ENCODE measurements at regions not wholly inside any gene's neighbourhood (a gene's known extent, or its start where the extent isn't known, plus 50 kb on each side); places are given as distances from the start of the nearest gene placed in this dataset.

- no peak for DNase-seq
Observed at GRCh38 chr6:144989319-144990107, 704.4 kb downstream of the UTRN start.

GRCh38 chr6:144990784-144991183, 705.6 kb downstream of the UTRN start:
- DNase-seq: no peak

DNA sequence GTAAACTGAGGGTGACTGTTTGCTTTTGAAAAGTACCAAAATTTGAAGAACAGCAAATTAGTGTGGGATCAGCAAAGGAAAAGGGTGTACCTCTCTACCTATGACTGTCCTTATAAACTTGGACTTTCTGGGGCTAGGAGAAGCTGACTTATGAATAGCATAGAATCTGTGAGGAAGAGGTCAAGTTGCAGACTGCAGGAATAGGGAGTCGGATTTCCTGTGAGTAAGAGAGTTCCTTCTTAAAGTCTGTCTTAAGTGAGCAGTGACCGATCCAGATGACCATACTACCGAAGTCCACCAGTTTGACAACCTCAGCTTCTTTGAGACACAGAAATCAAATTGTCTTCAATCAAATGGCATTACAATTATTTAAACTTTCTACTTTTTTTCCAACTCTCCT, 708.7 kb downstream of the UTRN start:
- no peak for DNase-seq

DNA sequence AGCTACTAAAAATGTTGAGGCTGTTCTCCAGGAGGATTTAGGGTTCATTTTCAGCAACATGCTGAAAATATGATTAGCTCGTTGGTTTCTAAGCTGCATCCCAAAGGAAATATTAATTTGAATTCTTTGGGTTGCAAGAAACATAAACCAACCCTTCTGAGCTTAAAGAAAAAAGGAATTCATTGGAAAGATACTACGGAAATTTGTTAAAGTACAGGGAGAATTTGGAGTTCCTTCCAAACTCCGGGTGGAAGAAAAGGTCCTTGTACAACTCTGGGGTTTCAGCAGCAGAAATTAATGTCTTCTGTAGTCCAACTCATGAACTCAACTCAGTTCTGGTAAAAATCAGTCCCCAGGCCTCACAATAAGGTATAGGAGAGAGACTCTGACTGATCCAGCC, 712.9 kb downstream of the UTRN start:
- DNase-seq: no peak

DNA sequence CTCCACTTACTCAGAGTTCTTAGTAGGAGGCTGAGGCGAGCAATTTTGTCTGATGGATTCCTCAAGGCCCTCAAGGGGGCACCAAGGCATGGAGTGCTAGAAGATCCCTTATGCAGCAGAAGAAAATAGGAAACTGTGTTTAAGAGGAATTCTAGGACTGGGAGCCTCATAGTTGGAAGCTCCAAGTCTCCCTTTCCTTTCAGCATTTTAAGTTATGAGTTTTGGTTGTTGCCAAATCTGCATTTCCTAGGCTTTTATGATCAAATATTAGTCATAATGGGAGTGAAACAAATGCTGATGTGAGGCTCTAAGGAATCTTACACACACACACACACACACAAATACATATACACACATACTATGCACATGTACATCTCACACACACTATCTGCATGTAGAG, 714.0 kb downstream of the UTRN start:
- no peak for DNase-seq

DNA sequence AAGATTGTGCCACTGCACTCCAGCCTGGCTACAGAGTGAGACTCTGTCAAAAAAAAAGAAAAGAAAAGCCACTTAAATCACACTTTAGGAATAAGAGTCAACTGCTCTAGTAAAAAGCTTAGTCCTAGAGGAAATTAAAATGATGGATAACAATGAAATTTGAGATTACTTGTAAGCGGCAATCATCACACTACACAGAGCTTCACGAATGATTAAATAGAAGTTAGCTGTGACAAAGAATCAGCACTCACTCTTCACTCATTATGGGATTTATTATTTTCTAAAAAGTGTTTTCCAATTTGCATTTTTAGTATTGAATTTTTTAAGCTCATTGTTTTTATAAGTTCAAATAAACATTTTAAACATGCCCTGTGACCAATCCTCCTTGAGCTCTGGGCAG, 718.0 kb downstream of the UTRN start:
- DNase-seq: no peak

GRCh38 chr6:145006914-145007313, 721.8 kb downstream of the UTRN start:
- no peak for DNase-seq

DNA sequence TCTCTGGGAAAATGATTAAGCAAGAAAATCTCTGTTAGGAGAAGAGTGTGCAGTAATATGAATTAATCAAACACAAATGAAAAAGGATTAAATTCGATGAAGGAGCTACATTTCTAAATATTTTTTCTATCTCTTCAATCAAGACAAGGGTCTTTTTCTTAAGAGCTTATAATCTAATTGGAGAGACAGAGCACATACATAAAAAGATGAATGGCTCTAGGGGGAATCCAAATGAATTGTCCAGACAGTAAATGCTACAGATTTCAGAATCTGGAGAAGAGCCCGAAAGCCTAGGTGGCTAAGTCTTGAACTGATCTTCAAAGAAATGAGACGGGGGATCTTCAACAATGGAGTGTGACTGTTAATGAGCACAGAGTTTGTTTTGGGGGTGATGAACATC, 723.6 kb downstream of the UTRN start:
- no peak for DNase-seq

GRCh38 chr6:145009711-145010110, 724.6 kb downstream of the UTRN start:
- no peak for DNase-seq

DNA sequence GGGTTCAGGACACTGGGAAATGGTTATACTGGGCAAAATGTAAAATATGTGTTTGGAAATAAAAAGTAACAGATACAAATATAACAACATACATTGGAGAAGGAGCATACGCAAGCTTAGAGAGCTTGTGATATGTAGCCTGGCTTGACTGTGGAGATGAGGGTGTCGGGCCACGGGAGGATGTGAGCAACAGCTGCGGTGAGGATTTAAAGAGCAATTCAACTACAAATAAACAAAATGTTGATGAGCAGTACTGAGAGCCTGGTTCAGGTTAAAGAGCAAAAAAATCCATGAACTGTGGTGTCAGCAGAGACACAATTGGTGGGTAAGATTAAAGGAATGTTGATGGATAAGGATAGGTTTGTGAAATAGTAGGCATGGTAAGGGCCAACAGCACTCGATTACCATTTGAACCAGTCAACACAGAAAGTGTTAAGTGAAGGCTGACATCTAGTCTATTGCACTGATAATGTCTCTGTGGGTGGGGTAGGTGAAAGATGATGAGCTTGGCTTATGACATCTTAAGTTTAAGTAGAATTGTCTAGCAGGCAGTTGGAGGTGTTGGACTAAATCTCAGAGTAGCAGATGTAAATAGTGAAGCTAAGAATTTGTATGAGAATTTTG, 723.2 kb downstream of the EPM2A start:
- DNase-seq: no peak

DNA sequence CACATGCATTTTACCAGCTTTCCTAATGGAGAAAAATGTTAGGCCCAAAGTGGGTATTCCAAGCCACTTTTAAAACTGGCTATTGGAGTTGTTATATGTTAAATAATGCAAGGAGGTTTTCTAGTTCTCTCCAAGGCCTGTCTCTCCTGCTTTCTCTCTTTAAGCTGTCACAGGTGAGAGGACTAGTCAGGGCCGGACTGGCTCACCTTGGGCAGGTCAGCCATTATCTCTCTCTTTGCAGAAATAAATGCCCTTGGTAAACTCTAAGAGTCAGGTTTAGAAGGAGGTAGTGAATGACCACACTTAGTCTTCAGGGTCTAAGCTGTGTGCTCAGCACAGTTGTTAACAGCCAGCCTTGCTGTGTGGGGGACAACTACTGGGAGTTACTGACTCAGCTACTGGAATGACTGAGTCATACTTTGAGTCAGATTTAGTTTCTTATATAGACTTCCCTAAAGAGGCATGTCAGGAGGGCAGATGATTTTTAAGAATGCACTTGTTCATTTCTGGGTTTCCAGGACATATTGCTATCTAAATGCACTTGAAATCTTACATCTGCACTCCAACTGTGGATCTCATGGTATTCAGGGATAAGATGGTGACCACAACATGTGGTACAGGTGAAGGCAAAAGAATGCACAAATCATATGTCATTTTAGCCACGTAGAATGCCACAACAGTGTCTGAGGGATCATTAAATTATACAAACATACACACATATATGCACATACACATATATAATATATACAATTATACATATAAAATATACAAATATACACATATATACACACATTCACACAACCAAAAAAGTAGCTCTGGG, 719.4 kb downstream of the EPM2A start:
- no peak for DNase-seq

GRCh38 chr6:145017051-145017450, 718.3 kb downstream of the EPM2A start:
- DNase-seq: no peak

GRCh38 chr6:145017516-145017915, 717.8 kb downstream of the EPM2A start:
- no peak for DNase-seq

DNA sequence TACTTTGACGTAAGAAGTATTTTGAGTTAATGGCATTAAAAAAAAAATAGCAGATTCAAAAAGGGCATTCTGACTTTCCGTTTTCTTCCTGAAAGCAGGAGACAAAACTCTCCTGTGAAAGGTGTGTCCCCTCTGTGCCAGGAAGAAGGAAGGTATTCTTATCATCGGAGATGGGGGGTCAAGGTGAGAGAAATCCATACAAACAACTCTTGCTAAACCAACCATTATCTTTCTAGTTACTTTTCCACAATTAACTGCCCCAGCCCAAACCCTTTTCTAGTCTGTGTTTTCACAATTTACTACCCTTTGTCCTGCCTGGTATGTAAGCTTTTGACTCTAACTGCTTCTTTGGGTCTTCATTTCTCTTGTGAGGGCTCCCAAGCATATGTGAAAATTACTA, 717.3 kb downstream of the EPM2A start:
- no peak for DNase-seq

DNA sequence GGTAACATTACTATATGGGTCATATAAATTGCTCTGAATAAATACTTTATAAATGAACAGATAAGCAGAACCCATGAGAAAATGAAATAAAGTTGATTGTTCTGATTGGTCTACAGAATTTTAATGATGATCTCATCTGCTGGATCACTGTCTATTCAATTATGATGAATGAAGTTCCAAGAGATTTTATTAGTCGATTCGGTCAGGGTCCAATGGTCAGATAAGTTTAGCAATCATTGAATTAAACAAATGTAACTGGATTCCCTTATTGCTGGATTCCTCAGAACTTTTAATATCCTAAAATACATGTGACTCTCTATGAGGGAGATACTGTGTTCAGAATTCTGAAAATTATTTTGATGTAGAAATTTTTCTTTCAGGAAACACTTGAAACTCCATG, 715.2 kb downstream of the EPM2A start:
- DNase-seq: no peak

GRCh38 chr6:145020543-145020942, 714.8 kb downstream of the EPM2A start:
- DNase-seq: no peak

- no peak for DNase-seq
Observed at GRCh38 chr6:145022199-145022796, 713.0 kb downstream of the EPM2A start.

DNA sequence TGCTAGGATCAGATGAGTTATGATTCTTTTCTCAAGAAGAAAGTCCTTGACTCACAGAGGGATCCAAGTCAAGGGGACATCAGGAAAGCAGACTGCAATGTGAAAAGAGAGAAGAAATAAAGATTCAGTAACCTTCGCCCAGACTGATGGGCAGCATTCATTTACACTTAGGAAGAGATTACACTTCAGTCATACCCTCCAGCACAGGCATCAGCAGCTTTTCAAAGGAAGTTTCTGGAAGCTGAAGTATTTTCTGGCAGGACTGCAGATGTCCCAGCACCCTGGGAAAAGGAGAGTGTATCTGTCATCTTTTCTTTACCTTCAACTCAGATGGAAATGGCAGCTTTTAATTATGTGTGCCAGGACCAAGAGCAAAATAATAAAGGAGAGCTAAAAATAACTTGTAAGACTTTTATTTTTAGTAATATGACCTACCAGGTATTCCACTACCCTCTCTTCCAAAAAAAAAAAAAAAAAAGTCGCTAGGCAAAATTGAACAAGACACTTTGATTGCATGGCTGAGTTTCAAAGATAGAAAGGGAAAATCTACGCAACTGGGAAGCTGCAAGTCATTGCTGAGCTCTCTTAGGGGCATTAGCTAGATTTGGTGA, 712.1 kb downstream of the EPM2A start:
- no peak for DNase-seq

GRCh38 chr6:145025488-145025887, 709.8 kb downstream of the EPM2A start:
- DNase-seq: no peak

DNA sequence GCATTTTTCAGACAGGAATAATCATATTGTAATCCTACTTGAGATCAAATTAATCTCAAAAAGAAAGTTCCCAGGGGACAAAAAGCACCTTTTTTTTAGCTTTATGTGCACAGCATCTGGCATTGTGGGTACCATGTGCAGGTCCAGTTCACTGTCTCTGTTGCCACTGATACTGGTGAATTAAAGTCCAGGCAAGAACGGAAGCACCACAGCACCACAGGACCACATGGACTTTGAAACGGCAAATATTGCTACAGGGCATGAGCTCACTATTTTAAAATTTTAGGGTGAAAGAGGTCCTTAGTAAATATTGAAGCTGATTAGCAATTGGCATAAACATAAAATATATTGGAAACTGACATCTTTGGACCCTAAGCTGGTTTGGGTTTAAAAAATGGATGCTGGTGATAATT, 709.0 kb downstream of the EPM2A start:
- DNase-seq: no peak

- no peak for DNase-seq
Observed at GRCh38 chr6:145028144-145028818, 707.0 kb downstream of the EPM2A start.

GRCh38 chr6:145031001-145031400, 704.3 kb downstream of the EPM2A start:
- no peak for DNase-seq

All from effector CD8-positive, alpha-beta T cell (primary cell).